Activated naive CD8-positive, alpha-beta T cell treated with anti-CD3 and anti-CD28 coated beads, Interleukin-2, amount 50 U/mL, for 24 hours (primary cell): ENCODE measurements at regions not wholly inside any gene's neighbourhood (a gene's known extent, or its start where the extent isn't known, plus 50 kb on each side); places are given as distances from the start of the nearest gene placed in this dataset.

Experiments
- ATAC-seq: fragments of 150-1000 bp; cut with Tn5 transposase; one replicate; pipeline ENCODE4 v1.10.0; 2021
- DNase-seq: peaks from one replicate; pipeline ENCODE4 v3.0.0; 2021
- H3K27ac Mint-ChIP-seq: one replicate; pipeline ENCODE4 v1.8.0; 2021; ENCODE audit warnings: mild to moderate bottlenecking, mixed read lengths
- H3K27me3 Mint-ChIP-seq: one replicate; pipeline ENCODE4 v1.8.0; 2021; ENCODE audit warnings: mixed read lengths
- H3K36me3 Mint-ChIP-seq: one replicate; pipeline ENCODE4 v1.8.0; 2021; ENCODE audit warnings: low read depth, mixed read lengths
- H3K4me1 Mint-ChIP-seq: one replicate; pipeline ENCODE4 v1.8.0; 2021; ENCODE audit warnings: mixed read lengths
- H3K4me3 Mint-ChIP-seq: one replicate; pipeline ENCODE4 v1.8.0; 2021; ENCODE audit warnings: mild to moderate bottlenecking, moderate library complexity, mixed read lengths
- H3K9me3 Mint-ChIP-seq: one replicate; pipeline ENCODE4 v1.8.0; 2021; ENCODE audit warnings: mixed read lengths

DNA sequence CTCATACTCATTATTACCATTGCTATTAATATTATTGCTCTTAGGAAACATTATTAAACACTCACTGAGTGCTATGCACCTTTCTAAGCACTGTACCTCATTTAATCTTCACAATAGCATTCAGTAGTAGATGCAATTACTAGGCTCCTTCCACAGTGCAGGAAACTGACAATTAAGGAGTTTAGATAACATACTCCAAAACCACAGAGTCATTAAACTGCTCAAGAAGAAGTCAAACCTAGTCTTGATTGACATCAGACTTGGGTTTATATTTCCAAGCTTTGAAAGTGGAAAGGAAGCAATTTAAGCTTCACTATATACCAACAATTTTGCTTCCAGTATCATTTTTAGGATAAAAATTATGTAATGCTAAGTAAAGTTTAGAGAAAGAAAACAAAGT is 490.1 kb upstream of the ARRDC4 start:
- ATAC-seq, result no peak
- peaks cover 4% of the 10 kb centered on the region for H3K9me3 Mint-ChIP-seq
- no peak overlapping the region for H3K4me3 Mint-ChIP-seq
- DNase-seq, result no peak
- no peak overlapping the region for H3K27ac Mint-ChIP-seq
- H3K36me3 Mint-ChIP-seq, result no peaks in the 10 kb centered on the region
- H3K27me3 Mint-ChIP-seq, result no peaks in the 10 kb centered on the region
- H3K4me1 Mint-ChIP-seq, result no peaks in the 10 kb centered on the region

DNA sequence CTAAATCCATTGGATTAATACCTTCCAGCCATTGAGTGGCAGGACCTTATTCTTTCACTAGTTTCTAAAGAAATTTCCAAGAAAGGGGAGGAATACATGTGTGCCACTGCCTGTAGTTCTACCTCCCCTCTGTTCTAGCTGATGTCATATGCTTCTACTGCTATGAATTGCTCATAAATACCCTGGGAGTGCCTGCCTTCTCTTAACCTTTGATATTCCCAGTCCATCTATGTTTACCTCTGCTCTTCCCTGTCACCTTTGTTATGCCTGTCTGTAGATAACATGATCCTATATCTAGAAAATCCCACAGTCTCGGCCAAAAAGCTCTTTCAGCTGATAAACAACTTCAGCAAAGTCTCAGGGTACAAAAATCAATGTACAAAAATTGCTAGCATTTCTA is 486.9 kb upstream of the ARRDC4 start:
- Mint-ChIP-seq H3K27ac (no peak overlapping the region), H3K36me3 (no peaks in the 10 kb centered on the region), H3K4me1 (no peaks in the 10 kb centered on the region), H3K4me3 (no peak overlapping the region), H3K27me3 (no peaks in the 10 kb centered on the region), H3K9me3 (no peaks in the 10 kb centered on the region)
- ATAC-seq, result no peak
- DNase-seq, result no peak

DNA sequence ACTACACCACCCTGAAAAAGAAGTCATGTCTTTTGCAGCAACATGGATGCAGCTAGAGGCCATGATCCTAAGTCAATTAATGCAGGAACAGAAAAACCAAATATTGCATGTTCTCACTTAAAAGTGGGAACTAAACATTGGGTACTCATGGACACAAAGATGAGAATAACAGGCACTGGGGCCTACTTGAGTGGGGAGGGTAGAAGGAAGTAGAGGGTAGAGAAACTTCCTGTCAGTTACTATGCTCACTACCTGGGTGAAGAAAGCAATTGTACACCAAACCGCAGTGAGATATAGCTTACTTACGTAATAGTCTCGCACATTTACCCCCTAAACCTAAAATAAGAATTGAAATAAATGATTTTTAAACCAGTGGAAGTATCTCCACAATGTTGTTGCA is 480.5 kb upstream of the ARRDC4 start:
- ATAC-seq, result no peak
- H3K27me3 Mint-ChIP-seq, result no peaks in the 10 kb centered on the region
- H3K9me3 Mint-ChIP-seq, result peaks cover 9% of the 10 kb centered on the region
- H3K27ac Mint-ChIP-seq, result no peak overlapping the region
- no peaks in the 10 kb centered on the region for H3K36me3 Mint-ChIP-seq
- H3K4me1 Mint-ChIP-seq, result no peaks in the 10 kb centered on the region
- no peak overlapping the region for H3K4me3 Mint-ChIP-seq
- no peak for DNase-seq

DNA sequence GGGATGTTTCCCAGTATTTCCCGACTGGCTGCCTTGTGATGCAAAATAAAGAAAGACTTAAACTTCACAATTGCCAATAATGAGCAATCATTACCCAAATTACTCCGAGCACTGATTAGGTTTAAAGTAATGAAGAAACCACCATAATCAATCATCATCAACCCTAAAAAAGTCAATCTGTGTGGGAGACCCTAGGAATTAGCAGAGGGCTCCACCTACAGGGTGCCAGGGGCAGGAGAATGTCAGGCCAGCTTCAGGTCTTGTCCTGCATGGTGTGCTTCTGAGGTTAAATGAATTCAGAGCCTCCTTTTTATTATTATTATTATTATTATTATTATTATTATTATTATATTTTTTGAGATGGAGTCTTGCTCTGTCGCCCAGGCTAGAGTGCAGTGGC is 478.0 kb upstream of the ARRDC4 start:
- DNase-seq (no peak), ATAC-seq (no peak)
- no peaks in the 10 kb centered on the region for H3K27me3 Mint-ChIP-seq
- H3K9me3 Mint-ChIP-seq, result peaks cover 9% of the 10 kb centered on the region
- no peak overlapping the region for H3K4me3 Mint-ChIP-seq
- H3K27ac Mint-ChIP-seq, result no peak overlapping the region
- H3K4me1 Mint-ChIP-seq, result no peaks in the 10 kb centered on the region
- no peaks in the 10 kb centered on the region for H3K36me3 Mint-ChIP-seq

DNA sequence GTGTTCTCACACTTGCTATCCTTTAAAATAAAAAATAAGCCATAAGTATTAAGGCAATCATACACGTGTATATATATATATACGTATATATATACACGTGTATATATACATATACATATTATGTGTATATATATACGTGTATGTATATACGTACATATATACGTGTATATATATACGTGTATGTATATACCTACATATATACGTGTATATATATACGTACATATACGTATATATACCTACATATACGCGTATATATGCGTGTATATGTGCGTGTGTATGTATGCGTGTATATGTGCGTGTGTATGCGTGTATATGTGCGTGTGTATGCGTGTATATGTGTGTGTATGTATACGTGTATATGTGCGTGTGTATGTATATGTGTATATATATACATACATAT is 477.3 kb upstream of the ARRDC4 start:
- DNase-seq (no peak), ATAC-seq (no peak)
- H3K36me3 Mint-ChIP-seq, result no peaks in the 10 kb centered on the region
- no peak overlapping the region for H3K4me3 Mint-ChIP-seq
- H3K27ac Mint-ChIP-seq, result no peak overlapping the region
- H3K4me1 Mint-ChIP-seq, result no peaks in the 10 kb centered on the region
- H3K9me3 Mint-ChIP-seq, result peaks cover 9% of the 10 kb centered on the region
- H3K27me3 Mint-ChIP-seq, result no peaks in the 10 kb centered on the region

DNA sequence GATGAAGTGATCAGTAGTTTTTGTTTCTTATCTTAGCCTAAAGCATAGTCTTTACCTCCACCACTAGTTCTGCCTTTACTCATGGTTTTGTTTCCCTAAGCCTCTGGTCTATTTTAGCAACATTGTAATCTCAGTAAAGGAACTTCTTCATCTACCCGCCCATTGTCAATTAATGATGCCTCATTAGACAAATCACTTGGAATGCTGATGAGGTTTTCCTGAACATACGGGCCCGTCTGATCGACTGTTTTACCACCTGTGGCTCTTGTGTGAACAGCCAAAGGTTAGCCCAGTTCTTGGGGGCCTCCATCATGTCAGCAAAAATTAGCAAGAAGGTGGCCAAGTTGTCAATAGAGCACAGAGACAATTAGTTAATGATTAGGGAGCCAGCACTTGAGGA is 470.1 kb upstream of the ARRDC4 start:
- Mint-ChIP-seq H3K4me1 (no peaks in the 10 kb centered on the region), H3K27ac (no peak overlapping the region), H3K36me3 (no peaks in the 10 kb centered on the region), H3K4me3 (no peak overlapping the region), H3K27me3 (no peaks in the 10 kb centered on the region), H3K9me3 (peaks cover 10% of the 10 kb centered on the region)
- ATAC-seq (no peak), DNase-seq (no peak)

DNA sequence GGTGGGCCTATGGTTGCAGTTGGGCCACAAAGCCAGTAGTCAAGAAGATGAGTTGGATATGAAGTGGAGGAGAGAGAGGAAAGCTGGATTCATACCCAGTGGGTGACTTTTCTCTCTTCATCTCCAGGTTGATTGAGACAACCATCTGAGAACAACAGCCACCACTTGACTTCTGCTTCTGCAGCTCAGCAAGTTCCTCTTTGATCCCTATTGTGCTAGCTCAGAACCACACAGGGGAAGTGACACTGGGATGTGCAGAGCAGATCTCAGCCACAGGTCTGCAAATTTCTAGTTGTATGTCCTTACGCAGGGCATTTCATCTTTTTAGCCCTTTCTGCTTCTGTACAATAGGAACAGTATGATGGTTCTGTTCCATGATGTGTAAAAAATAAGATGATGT is 459.2 kb upstream of the ARRDC4 start:
- no peaks in the 10 kb centered on the region for H3K36me3 Mint-ChIP-seq
- ATAC-seq, result no peak
- DNase-seq, result no peak
- H3K9me3 Mint-ChIP-seq, result peaks cover 8% of the 10 kb centered on the region
- H3K4me1 Mint-ChIP-seq, result no peaks in the 10 kb centered on the region
- H3K27ac Mint-ChIP-seq, result no peak overlapping the region
- no peak overlapping the region for H3K4me3 Mint-ChIP-seq
- H3K27me3 Mint-ChIP-seq, result no peaks in the 10 kb centered on the region

DNA sequence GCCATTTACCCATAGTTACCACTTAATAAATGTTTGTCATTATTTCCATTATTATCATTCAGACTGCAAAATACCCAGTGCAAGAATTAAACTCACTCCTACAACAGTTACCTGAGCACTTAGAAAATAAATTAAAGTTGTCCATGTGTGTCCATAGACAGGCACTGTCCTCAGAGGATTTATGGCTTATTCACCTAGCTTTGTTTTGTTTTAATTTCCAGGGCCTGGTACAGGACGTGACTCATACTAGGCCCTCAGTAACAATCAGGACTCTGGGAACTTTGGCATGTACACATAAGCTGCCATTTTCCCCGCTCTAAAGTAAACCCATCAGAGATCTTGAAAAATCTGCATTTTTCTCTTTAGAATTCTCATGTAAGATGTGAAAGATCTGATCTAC is 458.5 kb upstream of the ARRDC4 start:
- peaks cover 8% of the 10 kb centered on the region for H3K9me3 Mint-ChIP-seq
- ATAC-seq, result no peak
- DNase-seq, result no peak
- no peak overlapping the region for H3K27ac Mint-ChIP-seq
- H3K36me3 Mint-ChIP-seq, result no peaks in the 10 kb centered on the region
- H3K4me1 Mint-ChIP-seq, result no peaks in the 10 kb centered on the region
- no peak overlapping the region for H3K4me3 Mint-ChIP-seq
- H3K27me3 Mint-ChIP-seq, result no peaks in the 10 kb centered on the region

DNA sequence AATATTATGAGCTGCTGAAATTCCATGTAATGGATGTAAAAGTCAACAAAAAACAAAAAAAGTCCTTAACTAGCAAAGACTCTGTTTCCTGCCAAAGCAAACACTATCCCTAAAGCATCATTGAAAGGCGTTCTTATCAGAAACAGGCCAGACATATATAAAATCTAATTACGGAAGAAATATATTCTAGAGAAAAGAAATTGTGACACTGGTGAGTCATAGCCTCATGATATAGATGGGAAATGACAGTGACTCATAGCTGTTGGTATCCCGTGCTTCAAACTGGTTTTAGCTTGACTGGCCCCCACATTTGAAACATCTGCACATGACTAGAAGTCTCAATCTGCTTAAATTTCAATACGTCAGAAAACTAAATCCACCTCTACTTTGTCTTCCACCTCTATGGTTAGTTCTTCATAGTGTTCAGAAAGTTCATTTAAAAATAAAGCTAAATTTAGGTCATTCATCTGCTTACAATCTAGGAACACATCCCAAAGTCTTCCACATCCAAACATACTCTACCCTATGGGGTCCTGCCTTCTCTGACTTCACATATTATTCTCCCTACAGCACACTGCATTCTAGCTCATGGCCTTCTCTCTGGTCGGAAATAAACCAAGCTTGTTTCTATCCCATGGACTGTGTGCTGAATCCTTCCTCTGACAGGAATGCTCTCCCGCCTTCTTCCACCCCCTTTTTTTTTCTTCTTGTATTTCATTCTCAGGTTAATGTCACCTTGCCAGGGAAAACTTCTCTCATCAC is 456.3 kb upstream of the ARRDC4 start:
- DNase-seq (no peak), ATAC-seq (no peak)
- Mint-ChIP-seq H3K9me3 (peaks cover 8% of the 10 kb centered on the region), H3K36me3 (no peaks in the 10 kb centered on the region), H3K27me3 (no peaks in the 10 kb centered on the region), H3K27ac (no peak overlapping the region), H3K4me3 (no peak overlapping the region), H3K4me1 (no peaks in the 10 kb centered on the region)

DNA sequence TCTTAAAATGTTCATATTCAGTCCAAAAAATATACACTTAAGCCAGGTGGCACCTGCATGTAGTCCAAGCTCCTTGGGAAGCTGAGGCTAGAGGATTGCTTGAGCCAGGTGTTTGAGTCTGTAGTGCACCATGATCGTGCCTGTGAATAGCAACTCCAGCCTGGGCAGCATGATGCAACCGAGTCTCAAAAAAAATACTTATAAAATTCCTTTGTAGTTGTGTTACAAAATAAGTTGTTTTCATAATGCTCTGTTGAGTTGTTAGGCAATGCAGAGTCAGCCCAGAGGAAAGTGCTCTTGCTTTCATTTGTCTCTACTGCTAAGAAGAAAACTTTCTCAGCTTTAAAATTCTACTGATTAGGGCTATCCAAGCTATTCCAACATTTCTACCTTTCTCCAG is 442.8 kb upstream of the ARRDC4 start:
- Mint-ChIP-seq H3K36me3 (no peaks in the 10 kb centered on the region), H3K4me3 (no peak overlapping the region), H3K27me3 (peaks cover 2% of the 10 kb centered on the region), H3K27ac (no peak overlapping the region), H3K4me1 (no peaks in the 10 kb centered on the region), H3K9me3 (no peaks in the 10 kb centered on the region)
- no peak for ATAC-seq
- no peak for DNase-seq

DNA sequence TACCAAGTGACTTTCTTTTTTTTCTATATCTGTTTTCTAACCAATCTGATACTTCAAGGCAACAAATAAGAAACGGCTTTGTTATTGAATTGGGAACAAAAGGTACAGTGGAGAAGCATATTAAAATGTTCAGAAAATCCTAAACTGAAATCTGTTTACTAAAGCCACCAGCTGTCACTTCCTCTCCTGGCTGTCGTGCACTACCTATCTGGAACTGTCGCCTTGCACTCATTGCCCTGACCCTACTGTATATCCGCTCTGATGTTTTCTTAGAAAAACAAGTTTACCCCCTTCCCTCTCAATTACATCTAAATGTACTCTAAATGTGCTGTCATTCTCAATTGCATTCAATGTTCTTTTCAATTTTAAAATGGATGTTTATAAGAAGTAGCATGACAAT is 439.8 kb upstream of the ARRDC4 start:
- DNase-seq (no peak), ATAC-seq (no peak)
- H3K4me3 Mint-ChIP-seq, result no peak overlapping the region
- peaks cover 2% of the 10 kb centered on the region for H3K27me3 Mint-ChIP-seq
- no peaks in the 10 kb centered on the region for H3K9me3 Mint-ChIP-seq
- H3K27ac Mint-ChIP-seq, result no peak overlapping the region
- H3K4me1 Mint-ChIP-seq, result no peaks in the 10 kb centered on the region
- no peaks in the 10 kb centered on the region for H3K36me3 Mint-ChIP-seq

DNA sequence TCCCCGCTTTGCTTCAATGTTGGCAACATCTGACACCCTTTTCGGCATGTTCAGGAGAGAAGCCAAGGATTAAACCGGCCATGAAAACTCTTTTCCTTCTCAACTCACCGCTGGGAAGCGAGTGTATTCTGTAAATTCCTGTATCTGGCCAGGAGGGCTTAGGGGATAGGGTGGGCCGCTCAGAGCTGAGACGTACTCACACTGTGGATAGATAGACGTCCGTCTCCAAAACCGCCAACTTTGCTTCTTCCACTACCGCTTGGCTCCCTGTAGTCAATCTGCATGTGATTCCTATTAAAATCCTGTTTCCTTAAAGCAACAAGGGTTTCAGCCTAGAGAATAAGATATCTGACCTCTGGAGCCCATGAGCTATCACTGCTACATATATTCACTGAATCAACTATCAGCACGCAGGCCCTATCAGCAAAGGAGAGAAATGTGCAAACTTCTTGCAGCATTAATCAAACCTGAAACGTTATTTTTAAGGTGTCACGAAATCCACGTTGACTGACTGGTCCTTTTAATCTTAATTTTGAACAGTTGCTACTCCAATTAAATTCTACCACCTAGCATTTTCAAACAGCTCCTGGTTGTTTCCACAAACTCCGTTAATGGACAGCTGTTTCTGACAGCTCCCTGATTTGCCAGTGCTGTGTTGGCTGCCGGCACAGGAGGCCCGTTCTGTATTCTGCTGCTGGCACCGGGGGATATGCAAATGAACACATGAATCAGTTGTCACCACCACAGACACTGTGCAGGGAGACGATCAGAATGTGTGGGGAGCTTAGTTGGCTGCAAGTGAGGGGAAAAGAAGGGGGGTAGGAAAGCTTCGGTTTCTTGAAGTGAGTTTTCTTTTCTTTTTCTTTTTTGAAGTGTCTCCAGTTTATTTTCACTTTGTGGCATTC is 438.9 kb upstream of the ARRDC4 start:
- Mint-ChIP-seq H3K9me3 (no peaks in the 10 kb centered on the region), H3K27me3 (peaks cover 2% of the 10 kb centered on the region), H3K4me1 (no peaks in the 10 kb centered on the region), H3K36me3 (no peaks in the 10 kb centered on the region), H3K4me3 (no peak overlapping the region), H3K27ac (no peak overlapping the region)
- DNase-seq (no peak), ATAC-seq (no peak)

DNA sequence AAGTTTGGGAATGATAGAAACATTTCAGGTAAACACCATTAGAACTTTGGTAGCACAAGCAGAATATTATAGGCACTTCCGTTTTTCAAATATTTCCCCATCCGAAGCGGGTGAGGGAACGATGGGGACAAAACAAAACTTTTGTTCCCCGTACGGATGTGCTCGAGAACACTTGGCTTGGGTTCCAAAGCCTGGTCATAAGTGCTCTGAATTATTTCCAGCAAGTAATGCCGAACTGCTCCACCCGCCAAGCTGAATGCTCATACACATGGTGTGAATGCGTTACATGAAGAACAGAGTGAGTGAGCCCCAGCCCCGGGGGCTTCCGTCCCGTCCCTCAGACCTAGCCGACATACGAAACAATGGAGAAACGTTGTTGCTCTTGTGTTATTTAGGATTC is 438.2 kb upstream of the ARRDC4 start:
- no peaks in the 10 kb centered on the region for H3K36me3 Mint-ChIP-seq
- H3K4me1 Mint-ChIP-seq, result no peaks in the 10 kb centered on the region
- no peaks in the 10 kb centered on the region for H3K9me3 Mint-ChIP-seq
- no peak for ATAC-seq
- no peak overlapping the region for H3K27ac Mint-ChIP-seq
- DNase-seq, result no peak
- no peak overlapping the region for H3K4me3 Mint-ChIP-seq
- H3K27me3 Mint-ChIP-seq, result peaks cover 2% of the 10 kb centered on the region

DNA sequence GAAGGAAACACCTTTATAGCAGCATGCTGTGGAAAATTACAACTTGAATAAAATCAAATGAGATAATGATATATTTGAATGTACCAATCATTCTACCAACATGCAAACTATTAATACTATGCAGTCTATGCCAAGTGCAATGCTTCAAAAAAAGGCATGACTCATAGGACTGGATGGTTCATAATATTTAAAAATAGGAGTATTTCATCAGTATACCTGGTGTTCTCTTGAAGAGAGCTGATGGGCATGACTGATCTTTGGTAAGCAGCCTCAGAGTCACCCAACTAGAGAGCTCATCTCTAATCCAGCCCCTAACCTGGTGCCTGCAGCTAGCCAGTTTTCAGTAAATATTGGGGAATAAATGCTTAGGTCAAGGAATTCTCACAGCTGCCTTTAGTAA is 434.7 kb upstream of the ARRDC4 start:
- Mint-ChIP-seq H3K4me3 (no peak overlapping the region), H3K27me3 (peaks cover 2% of the 10 kb centered on the region), H3K36me3 (no peaks in the 10 kb centered on the region), H3K4me1 (no peaks in the 10 kb centered on the region), H3K9me3 (peaks cover 5% of the 10 kb centered on the region), H3K27ac (no peak overlapping the region)
- ATAC-seq, result no peak
- DNase-seq, result no peak

DNA sequence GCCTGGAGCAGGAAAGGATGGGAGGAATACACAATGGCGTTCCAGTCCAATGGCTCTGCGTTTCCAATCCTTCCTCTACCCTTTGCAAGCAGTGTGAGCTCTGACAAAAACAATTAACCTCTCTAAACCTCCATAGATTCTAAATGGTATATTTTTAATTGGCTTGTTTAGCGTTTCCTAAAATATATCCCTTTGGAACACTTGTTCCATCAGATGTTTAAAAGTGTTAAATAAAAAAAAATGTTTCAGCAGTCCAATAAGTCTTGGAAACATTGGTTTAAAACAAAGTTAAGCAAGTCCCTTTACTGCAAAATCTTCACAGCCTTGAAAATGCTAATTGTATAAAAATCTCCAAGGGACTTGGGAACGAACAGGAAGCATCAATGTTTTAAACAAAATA is 432.3 kb upstream of the ARRDC4 start:
- ATAC-seq, result no peak
- H3K4me3 Mint-ChIP-seq, result no peak overlapping the region

More for the DNA sequence above, 432.3 kb upstream of the ARRDC4 start:
- H3K9me3 Mint-ChIP-seq, result peaks cover 5% of the 10 kb centered on the region
- no peaks in the 10 kb centered on the region for H3K4me1 Mint-ChIP-seq
- H3K36me3 Mint-ChIP-seq, result no peaks in the 10 kb centered on the region
- no peak overlapping the region for H3K27ac Mint-ChIP-seq
- no peak for DNase-seq
- H3K27me3 Mint-ChIP-seq, result no peaks in the 10 kb centered on the region
